ENCODE measurements at regions not wholly inside any gene's neighbourhood (a gene's known extent, or its start where the extent isn't known, plus 50 kb on each side); places are given as distances from the start of the nearest gene placed in this dataset.

- no peak overlapping the region for H3K4me3 ChIP-seq (ENCODE audit: low read depth, low read length, poor library complexity, severe bottlenecking)
- TF ChIP-seq, protein P1, sequence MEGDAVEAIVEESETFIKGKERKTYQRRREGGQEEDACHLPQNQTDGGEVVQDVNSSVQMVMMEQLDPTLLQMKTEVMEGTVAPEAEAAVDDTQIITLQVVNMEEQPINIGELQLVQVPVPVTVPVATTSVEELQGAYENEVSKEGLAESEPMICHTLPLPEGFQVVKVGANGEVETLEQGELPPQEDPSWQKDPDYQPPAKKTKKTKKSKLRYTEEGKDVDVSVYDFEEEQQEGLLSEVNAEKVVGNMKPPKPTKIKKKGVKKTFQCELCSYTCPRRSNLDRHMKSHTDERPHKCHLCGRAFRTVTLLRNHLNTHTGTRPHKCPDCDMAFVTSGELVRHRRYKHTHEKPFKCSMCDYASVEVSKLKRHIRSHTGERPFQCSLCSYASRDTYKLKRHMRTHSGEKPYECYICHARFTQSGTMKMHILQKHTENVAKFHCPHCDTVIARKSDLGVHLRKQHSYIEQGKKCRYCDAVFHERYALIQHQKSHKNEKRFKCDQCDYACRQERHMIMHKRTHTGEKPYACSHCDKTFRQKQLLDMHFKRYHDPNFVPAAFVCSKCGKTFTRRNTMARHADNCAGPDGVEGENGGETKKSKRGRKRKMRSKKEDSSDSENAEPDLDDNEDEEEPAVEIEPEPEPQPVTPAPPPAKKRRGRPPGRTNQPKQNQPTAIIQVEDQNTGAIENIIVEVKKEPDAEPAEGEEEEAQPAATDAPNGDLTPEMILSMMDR (conservative IDR thresholded peaks at IDR 0.05; ENCODE audit: low read depth, low read length) = no peak
- DNase-seq (ENCODE audit: low spot score) = no peak
- CTCF ChIA-PET = no interaction called here
- H3K27ac ChIP-seq (ENCODE audit: low read depth, low read length, poor library complexity, severe bottlenecking) = no peak overlapping the region
- no peaks in the 10 kb centered on the region for H3K36me3 ChIP-seq (ENCODE audit: insufficient read depth, low read length, poor library complexity, severe bottlenecking)
- H3K9me3 ChIP-seq (ENCODE audit: low read depth, low read length, poor library complexity, severe bottlenecking) = no peaks in the 10 kb centered on the region
- BruUV-seq (replicated peaks) = no TSS peak
- intact Hi-C loops (cut with micrococcal nuclease; ENCODE audit: unreplicated experiment) = no loop called here
- no peaks in the 10 kb centered on the region for H3K4me1 ChIP-seq (ENCODE audit: insufficient read depth, low read length, poor library complexity, severe bottlenecking)
- H3K27me3 ChIP-seq (replicated peaks; ENCODE audit: insufficient read depth, low read depth, low read length, poor library complexity) = no peaks in the 10 kb centered on the region
- POLR2A ChIA-PET (ENCODE audit: low non-redundant PET) = no interaction called here
Measured at GRCh38 chr4:33512397-33512796, 2731.9 kb downstream of the ARAP2 start.

DNA sequence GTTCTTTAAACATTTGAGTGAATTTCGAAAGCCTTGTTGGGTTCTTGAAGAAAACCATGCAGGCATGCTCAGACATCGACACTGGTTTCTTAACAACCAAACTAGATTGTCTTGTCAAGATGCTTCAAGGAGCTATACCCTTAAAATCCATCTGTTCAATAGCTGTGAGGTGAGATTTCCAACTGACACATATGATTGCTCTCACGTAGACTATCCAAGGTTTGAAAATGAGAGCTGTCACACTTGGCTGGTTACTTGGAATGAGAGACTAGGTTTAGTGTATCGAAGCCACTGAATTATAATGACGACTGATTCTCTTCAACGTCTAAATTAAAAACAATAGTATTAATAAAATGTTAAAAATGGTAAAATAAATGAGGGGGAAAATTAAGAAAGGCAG lies 2725.5 kb downstream of the ARAP2 start:
- H3K27me3 ChIP-seq (replicated peaks; ENCODE audit: insufficient read depth, low read depth, low read length, poor library complexity) = no peaks in the 10 kb centered on the region
- H3K36me3 ChIP-seq (ENCODE audit: insufficient read depth, low read length, poor library complexity, severe bottlenecking) = no peaks in the 10 kb centered on the region
- POLR2A ChIA-PET (ENCODE audit: low non-redundant PET) = no interaction called here
- CTCF ChIA-PET = no interaction called here
- no TSS peak for BruUV-seq (replicated peaks)
- H3K4me3 ChIP-seq (ENCODE audit: low read depth, low read length, poor library complexity, severe bottlenecking) = no peak overlapping the region
- intact Hi-C loops (cut with micrococcal nuclease; ENCODE audit: unreplicated experiment) = no loop called here
- DNase-seq (ENCODE audit: low spot score) = no peak
- no peaks in the 10 kb centered on the region for H3K9me3 ChIP-seq (ENCODE audit: low read depth, low read length, poor library complexity, severe bottlenecking)
- H3K4me1 ChIP-seq (ENCODE audit: insufficient read depth, low read length, poor library complexity, severe bottlenecking) = no peaks in the 10 kb centered on the region
- H3K27ac ChIP-seq (ENCODE audit: low read depth, low read length, poor library complexity, severe bottlenecking) = no peak overlapping the region
- TF ChIP-seq EZH2 (IDR thresholded peaks at IDR 0.05; ENCODE audit: borderline replicate concordance, low read depth, low read length, poor library complexity, severe bottlenecking) = no peak
- TF ChIP-seq, protein P1 (conservative IDR thresholded peaks at IDR 0.05; ENCODE audit: low read depth, low read length) = no peak

GRCh38 chr4:33532821-33533220 lies 2711.5 kb downstream of the ARAP2 start:
- Histone ChIP-seq H3K27ac (ENCODE audit: low read depth, low read length, poor library complexity, severe bottlenecking) (no peak overlapping the region), H3K36me3 (ENCODE audit: insufficient read depth, low read length, poor library complexity, severe bottlenecking) (no peaks in the 10 kb centered on the region), H3K4me3 (ENCODE audit: low read depth, low read length, poor library complexity, severe bottlenecking) (no peak overlapping the region), H3K27me3 (replicated peaks; ENCODE audit: insufficient read depth, low read depth, low read length, poor library complexity) (no peaks in the 10 kb centered on the region), H3K9me3 (ENCODE audit: low read depth, low read length, poor library complexity, severe bottlenecking) (no peaks in the 10 kb centered on the region), H3K4me1 (ENCODE audit: insufficient read depth, low read length, poor library complexity, severe bottlenecking) (no peaks in the 10 kb centered on the region)
- ChIA-PET CTCF (no interaction called here), POLR2A (ENCODE audit: low non-redundant PET) (no interaction called here)
- TF ChIP-seq, protein P1 (conservative IDR thresholded peaks at IDR 0.05; ENCODE audit: low read depth, low read length) = no peak
- no peak for TF ChIP-seq EZH2 (IDR thresholded peaks at IDR 0.05; ENCODE audit: borderline replicate concordance, low read depth, low read length, poor library complexity, severe bottlenecking)
- no TSS peak for BruUV-seq (replicated peaks)
- no peak for DNase-seq (ENCODE audit: low spot score)
- intact Hi-C loops (cut with micrococcal nuclease; ENCODE audit: unreplicated experiment) = no loop called here
